GM18867 (cell line): ENCODE measurements at regions not wholly inside any gene's neighbourhood (a gene's known extent, or its start where the extent isn't known, plus 50 kb on each side); places are given as distances from the start of the nearest gene placed in this dataset.
"Not testable (repeated sequence)": the region's sequence is repeated elsewhere in the genome, so short reads cannot be mapped to it uniquely, and the experiment has no call there.

Source experiments
- ATAC-seq: cut with Tn5 transposase; IDR thresholded peaks from one replicate; pipeline ENCODE4 v1.9.1; 2021; ENCODE audit warnings: mild to moderate bottlenecking, moderate library complexity; ENCODE audit not compliant: unreplicated experiment

GRCh38 chrX:19229896-19230295 is 107.6 kb upstream of the ADGRG2 start:
- ATAC-seq: not testable (repeated sequence)

DNA sequence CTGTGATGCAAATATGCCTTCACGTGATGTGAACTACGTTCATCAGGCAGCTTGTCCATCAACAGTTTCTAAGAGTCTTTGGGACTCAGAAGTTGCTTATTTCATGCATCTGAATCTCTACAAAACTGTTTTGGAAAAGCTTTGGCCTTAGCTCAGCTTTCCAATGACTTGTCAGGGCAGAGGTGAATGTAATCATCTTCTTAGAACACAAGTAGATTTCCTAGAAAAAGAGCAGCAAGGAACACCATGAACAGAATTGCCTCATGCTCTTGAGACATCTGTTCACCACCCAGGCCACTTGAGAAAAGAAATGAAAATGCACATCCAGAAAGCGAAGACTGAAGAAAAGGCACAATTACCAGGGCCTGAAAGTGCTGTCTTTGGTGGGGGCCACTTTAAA is 105.8 kb upstream of the PDHA1 start:
- no peak for ATAC-seq

DNA sequence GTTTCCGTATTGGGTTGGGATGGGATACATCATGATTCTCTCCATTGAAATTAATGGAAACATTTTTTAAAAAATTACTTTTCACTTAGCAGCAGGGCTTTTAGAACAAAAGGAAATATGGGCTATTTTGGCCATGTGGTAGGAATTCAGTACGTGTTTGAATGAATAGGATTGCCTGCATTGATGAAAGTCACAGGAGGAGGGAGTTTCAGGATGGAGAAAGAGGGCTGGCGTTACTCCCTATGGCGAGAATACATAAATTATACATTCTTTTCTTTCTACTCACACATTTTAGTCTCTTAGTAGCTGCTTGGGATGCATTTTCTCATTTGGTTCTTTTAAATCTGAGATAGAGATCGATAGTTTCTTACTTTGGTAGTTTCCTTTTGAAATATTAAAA is 100.3 kb upstream of the PDHA1 start:
- no peak for ATAC-seq

DNA sequence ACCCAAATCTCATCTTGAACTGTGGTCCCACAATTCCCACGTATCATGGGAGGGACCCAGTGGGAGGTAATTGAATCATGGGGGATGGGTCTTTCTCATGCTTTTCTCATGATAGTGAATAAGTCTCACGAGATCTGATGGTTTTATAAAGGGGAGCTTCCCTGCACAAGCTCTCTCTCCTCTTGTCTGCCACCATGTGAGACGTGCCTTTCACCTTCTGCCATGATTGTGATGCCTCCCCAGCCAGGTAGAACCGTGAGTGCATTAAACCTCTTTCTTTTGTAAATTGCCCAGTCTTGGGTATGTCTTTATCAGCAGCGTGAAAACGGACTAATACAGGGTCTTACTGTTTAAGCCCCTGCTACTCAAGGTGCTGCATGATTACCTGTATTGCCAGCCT is 98.8 kb upstream of the PDHA1 start:
- ATAC-seq: not testable (repeated sequence)

- ATAC-seq: no peak
These were observed 97.9 kb upstream of the PDHA1 start for GRCh38 chrX:19245711-19246269.

GRCh38 chrX:19256986-19257385 is 86.7 kb upstream of the PDHA1 start:
- no peak for ATAC-seq

- not testable (repeated sequence) for ATAC-seq
These were observed 82.7 kb upstream of the PDHA1 start for GRCh38 chrX:19261026-19261425.

DNA sequence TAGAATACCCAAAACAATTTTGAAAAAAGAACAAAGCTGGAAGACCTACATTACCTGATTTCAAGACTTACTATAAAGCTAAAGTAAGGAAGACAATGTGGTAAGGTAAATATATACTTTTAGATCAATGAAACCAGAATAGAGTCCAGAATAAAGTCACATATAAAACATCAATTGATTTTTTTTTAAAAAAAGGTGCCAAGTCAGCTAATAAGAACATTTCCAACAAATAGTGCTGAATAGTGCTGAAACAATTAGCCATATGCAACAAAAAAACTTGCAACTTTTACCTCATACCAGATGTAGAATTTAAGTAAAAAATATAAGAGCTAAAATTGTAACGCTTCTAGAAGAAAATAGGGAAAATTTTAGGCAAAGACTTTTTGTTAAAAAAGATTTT is 73.0 kb upstream of the PDHA1 start:
- no peak for ATAC-seq

DNA sequence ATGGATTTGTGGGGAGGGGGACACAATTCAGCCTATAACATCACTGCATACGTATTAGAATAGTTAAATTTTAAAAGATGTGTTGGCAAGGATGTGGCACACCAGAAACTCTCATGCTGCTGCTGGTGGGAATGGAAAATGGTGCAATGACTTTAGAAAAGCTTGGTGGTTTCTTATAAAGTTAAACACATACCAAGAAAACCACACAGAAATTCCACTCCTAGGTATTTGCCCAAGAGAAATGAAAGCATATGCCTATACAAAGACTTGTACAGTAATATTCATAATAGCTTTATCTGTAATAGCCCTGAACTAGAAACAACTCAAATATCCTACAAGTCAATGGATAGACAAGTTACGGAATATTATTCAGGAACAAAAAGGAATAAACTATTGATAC is 71.3 kb upstream of the PDHA1 start:
- peak; percentile 38 for ATAC-seq

GRCh38 chrX:19280636-19281035 is 63.1 kb upstream of the PDHA1 start:
- no peak for ATAC-seq

DNA sequence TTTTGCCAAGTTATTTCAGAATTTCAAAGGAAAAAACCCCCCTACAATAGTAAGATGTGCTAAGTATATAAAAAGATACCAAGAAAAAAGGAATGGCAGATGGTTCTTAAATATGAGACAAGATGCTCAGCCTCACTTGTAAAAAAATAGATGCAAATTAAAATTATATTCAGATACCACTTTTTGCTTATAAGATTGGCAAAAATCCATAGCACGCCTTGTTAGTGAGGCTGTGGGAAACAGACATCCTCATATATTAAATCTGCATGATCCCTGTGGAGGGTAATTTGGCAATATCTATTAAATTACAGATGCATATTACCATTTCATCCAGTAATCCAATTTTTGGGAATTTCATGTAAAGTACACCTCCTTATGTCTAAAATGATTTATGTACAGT is 62.5 kb upstream of the PDHA1 start:
- no peak for ATAC-seq

GRCh38 chrX:19283597-19284339 is 60.0 kb upstream of the PDHA1 start:
- ATAC-seq: no peak

GRCh38 chrX:19285857-19286256 is 57.9 kb upstream of the PDHA1 start:
- ATAC-seq: no peak

DNA sequence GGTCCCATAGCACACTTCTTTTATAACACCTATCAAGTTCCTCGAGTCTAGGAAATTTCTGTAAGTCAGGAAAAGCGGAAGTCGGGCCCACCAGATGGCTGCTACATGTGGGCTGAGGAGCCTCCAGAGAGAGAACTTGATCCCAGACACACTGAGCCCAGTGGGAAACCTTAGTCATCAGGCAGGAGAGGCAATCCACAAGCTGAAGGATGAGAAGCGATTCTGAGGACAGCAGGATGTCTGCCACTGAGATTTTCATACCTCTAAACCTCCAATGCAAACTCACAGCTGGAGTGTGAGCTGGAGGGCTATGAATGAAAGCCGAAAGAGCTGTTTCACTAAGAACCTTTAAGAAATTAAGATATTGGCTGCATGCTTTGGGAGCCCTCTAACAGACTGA is 52.6 kb upstream of the PDHA1 start:
- no peak for ATAC-seq

DNA sequence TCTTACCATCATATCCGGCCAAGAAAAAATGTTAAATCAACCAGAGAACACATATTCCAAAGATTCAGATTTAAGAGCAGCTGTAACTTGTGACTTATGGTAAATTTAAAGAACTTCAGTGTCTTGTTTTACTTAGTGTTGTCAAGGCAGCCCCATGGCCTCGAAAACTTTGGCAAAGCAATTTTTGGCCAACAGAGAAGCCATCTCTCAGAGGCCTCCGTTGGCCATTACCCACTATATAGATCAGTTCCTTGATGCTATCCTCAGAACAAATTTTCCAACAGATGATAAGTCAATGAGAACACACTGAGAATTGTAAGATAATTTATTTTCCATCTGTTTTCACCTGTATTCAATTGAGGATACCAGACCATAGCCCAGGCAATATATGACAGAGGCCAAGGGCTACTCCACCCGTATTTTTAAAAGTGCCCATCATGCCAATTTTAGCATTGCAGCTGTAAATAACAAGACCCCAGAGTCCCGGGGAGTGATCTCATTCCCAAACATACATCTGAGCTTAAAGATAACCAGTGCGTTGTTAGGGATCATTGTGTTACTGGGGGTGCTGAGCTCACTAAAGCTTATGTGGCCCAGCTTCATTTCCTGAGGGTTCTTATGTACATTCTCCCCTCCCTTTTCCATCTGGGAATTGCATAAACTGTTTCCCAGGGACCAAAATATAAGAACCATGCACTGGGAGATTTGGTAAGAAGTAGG is 50.0 kb upstream of the PDHA1 start:
- ATAC-seq: no peak
